ENCODE measurements at regions not wholly inside any gene's neighbourhood (a gene's known extent, or its start where the extent isn't known, plus 50 kb on each side); places are given as distances from the start of the nearest gene placed in this dataset.

DNA sequence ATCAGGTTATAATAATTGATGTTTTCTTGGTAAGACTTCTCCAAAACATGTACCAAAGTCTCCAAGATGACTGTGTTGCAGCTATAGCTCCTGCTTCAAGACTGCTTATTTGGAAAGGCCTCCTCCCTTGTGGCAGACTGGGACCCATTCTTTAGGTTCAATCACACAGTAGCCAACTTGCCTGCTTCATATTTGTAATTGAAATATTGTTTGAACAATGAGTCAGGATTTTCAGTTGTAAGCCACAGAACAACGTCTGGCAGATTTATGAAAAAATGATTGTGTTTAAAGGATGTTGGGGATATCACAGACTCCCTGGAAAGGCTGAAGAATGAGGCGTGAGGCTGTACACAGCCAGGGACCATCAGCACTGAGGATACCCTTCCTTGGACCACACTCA lies 458.9 kb downstream of the MED10 start:
- TF ChIP-seq, protein P1, sequence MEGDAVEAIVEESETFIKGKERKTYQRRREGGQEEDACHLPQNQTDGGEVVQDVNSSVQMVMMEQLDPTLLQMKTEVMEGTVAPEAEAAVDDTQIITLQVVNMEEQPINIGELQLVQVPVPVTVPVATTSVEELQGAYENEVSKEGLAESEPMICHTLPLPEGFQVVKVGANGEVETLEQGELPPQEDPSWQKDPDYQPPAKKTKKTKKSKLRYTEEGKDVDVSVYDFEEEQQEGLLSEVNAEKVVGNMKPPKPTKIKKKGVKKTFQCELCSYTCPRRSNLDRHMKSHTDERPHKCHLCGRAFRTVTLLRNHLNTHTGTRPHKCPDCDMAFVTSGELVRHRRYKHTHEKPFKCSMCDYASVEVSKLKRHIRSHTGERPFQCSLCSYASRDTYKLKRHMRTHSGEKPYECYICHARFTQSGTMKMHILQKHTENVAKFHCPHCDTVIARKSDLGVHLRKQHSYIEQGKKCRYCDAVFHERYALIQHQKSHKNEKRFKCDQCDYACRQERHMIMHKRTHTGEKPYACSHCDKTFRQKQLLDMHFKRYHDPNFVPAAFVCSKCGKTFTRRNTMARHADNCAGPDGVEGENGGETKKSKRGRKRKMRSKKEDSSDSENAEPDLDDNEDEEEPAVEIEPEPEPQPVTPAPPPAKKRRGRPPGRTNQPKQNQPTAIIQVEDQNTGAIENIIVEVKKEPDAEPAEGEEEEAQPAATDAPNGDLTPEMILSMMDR (IDR thresholded peaks at IDR 0.05), result no peak
- TF ChIP-seq POLR2A (IDR thresholded peaks at IDR 0.05), result no peak
